ENCODE measurements at regions not wholly inside any gene's neighbourhood (a gene's known extent, or its start where the extent isn't known, plus 50 kb on each side); places are given as distances from the start of the nearest gene placed in this dataset.

DNA sequence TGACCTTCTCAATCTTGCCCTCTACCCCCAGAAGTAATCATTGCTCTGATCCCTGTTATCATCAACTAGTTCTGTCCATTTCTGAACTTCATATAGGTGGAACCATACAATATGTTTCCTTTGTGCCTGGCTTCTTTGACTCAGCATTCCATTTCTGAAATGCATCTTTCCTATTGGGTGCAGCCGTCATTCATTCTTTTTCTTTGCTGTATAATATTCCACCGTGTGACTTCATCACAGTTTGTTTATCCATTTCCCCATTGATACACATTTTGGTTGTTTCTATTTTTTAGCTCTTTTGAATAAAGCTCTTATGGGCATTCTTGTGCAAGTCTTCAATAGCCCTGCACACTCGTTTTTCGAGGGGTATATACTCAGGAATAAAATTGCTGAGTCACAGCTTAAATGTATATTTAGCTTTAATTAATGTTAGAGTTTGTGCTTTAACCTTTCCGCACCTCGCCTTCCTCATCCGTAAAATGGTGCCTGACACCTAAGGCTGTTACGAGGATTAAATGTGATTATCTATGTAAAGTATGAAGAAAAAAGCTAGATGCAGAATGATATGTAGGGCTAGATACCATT is 491.6 kb downstream of the MIAT start:
- H2BK12ac ChIP-seq (ENCODE audit: insufficient read length, low read depth, low read length), result no peak overlapping the region
- no peaks in the 10 kb centered on the region for H3K79me2 ChIP-seq (ENCODE audit: insufficient read depth, low read length)
- H2BK120ac ChIP-seq (ENCODE audit: low read depth, low read length, poor library complexity, severe bottlenecking), result no peak overlapping the region
- H4K8ac ChIP-seq (replicated peaks; ENCODE audit: insufficient read length, low read depth, low read length), result no peak overlapping the region
- H3K4ac ChIP-seq (ENCODE audit: low read depth, low read length), result no peak overlapping the region
- no peak for DNase-seq
- no peak overlapping the region for H3K14ac ChIP-seq (ENCODE audit: insufficient read depth, low read length)
- no peak overlapping the region for H2BK5ac ChIP-seq (ENCODE audit: insufficient read length, low read length)
- Mint-ChIP-seq H3K4me3 (no peak overlapping the region; a peak in 1 of 5 replicates), H3K36me3 (ENCODE audit: insufficient read depth in 1 of 3, low read depth in 3 of 3) (no peaks in the 10 kb centered on the region; a peak in 1 of 7 replicates), H3K4me1 (peaks cover 0 to 3% of the 10 kb centered on the region in 2 experiments; a peak in 2 of 4 replicates), H3K27me3 (ENCODE audit: low read depth) (peaks cover 1% of the 10 kb centered on the region), H3K27ac (no peak overlapping the region; a peak in 1 of 7 replicates), H3K9me3 (peaks cover 3% of the 10 kb centered on the region in 2 experiments; a peak in 2 of 5 replicates)
- H3K27me3 ChIP-seq (ENCODE audit: insufficient read depth, low read length), result no peaks in the 10 kb centered on the region
- no peak overlapping the region for H4K5ac ChIP-seq (ENCODE audit: insufficient read length, low read depth, low read length)
- no peaks in the 10 kb centered on the region for H3K9me3 ChIP-seq (ENCODE audit: control insufficient read depth, low read depth, low read length)
- H3K4me1 ChIP-seq (ENCODE audit: insufficient read depth, low read length), result no peaks in the 10 kb centered on the region
- H3K23me2 ChIP-seq (ENCODE audit: insufficient read length, low read depth, low read length, poor library complexity, severe bottlenecking), result no peaks in the 10 kb centered on the region
- no peak overlapping the region for H4K91ac ChIP-seq (ENCODE audit: insufficient read length, low read depth, low read length)
- no peak overlapping the region for H2AFZ ChIP-seq (ENCODE audit: low read length)
- TF ChIP-seq, protein P1, sequence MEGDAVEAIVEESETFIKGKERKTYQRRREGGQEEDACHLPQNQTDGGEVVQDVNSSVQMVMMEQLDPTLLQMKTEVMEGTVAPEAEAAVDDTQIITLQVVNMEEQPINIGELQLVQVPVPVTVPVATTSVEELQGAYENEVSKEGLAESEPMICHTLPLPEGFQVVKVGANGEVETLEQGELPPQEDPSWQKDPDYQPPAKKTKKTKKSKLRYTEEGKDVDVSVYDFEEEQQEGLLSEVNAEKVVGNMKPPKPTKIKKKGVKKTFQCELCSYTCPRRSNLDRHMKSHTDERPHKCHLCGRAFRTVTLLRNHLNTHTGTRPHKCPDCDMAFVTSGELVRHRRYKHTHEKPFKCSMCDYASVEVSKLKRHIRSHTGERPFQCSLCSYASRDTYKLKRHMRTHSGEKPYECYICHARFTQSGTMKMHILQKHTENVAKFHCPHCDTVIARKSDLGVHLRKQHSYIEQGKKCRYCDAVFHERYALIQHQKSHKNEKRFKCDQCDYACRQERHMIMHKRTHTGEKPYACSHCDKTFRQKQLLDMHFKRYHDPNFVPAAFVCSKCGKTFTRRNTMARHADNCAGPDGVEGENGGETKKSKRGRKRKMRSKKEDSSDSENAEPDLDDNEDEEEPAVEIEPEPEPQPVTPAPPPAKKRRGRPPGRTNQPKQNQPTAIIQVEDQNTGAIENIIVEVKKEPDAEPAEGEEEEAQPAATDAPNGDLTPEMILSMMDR (conservative IDR thresholded peaks at IDR 0.05), result no peak
- H3K56ac ChIP-seq (ENCODE audit: insufficient read length, low read depth, low read length), result no peak overlapping the region
- no peaks in the 10 kb centered on the region for H3K79me1 ChIP-seq (ENCODE audit: insufficient read depth, low read depth, low read length, poor library complexity, severe bottlenecking)
- H3K18ac ChIP-seq (ENCODE audit: insufficient read length, low read depth, low read length), result no peak overlapping the region
- H3K23ac ChIP-seq (ENCODE audit: insufficient read length, low read depth, low read length), result no peak overlapping the region
- no peaks in the 10 kb centered on the region for H4K20me1 ChIP-seq (ENCODE audit: control insufficient read depth, insufficient read depth, insufficient read length)
- WGBS (ENCODE audit: extremely low coverage, insufficient read length, low lambda C conversion rate), result no CpG with 5 or more reads among the region's 8 CpGs
- no peak overlapping the region for H2BK20ac ChIP-seq (ENCODE audit: low read depth, low read length, poor library complexity, severe bottlenecking)
- no peak overlapping the region for H3K9ac ChIP-seq (ENCODE audit: extremely low read depth, insufficient read length, low read length)
- H3T11ph ChIP-seq (ENCODE audit: low read length), result no peak overlapping the region
- H3K4me2 ChIP-seq (ENCODE audit: insufficient read depth, insufficient read length, low read length), result no peak overlapping the region
- H2AK5ac ChIP-seq (ENCODE audit: insufficient read length, low read length), result no peak overlapping the region
- H3K27ac ChIP-seq (ENCODE audit: insufficient read length, low read depth, low read length), result no peak overlapping the region
- H2BK15ac ChIP-seq (ENCODE audit: low read depth, low read length), result no peak overlapping the region
